ENCODE measurements at regions not wholly inside any gene's neighbourhood (a gene's known extent, or its start where the extent isn't known, plus 50 kb on each side); places are given as distances from the start of the nearest gene placed in this dataset.
"Not testable (repeated sequence)": the region's sequence is repeated elsewhere in the genome, so short reads cannot be mapped to it uniquely, and the experiment has no call there.

DNA sequence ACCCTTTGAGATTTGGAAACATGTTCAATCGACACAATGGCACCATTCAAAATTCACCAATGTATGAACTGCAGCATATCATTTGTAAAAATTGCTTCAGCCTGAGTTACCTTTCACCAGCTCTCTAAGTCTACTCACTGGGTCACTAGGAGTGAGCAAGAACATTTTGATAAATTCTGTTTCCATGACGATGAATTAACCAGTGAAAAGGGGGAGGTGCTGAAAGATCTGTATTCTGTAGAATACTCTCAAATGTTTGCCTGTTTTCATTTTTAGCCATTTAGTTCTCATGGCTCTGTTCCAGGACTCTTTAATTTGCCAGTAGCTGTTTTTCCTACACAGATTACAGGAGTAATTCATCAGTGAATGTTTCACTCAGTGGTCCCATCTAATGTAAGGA lies 883.4 kb downstream of the DIAPH3 start:
- TF ChIP-seq, protein P1, sequence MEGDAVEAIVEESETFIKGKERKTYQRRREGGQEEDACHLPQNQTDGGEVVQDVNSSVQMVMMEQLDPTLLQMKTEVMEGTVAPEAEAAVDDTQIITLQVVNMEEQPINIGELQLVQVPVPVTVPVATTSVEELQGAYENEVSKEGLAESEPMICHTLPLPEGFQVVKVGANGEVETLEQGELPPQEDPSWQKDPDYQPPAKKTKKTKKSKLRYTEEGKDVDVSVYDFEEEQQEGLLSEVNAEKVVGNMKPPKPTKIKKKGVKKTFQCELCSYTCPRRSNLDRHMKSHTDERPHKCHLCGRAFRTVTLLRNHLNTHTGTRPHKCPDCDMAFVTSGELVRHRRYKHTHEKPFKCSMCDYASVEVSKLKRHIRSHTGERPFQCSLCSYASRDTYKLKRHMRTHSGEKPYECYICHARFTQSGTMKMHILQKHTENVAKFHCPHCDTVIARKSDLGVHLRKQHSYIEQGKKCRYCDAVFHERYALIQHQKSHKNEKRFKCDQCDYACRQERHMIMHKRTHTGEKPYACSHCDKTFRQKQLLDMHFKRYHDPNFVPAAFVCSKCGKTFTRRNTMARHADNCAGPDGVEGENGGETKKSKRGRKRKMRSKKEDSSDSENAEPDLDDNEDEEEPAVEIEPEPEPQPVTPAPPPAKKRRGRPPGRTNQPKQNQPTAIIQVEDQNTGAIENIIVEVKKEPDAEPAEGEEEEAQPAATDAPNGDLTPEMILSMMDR (IDR thresholded peaks at IDR 0.05): no peak

DNA sequence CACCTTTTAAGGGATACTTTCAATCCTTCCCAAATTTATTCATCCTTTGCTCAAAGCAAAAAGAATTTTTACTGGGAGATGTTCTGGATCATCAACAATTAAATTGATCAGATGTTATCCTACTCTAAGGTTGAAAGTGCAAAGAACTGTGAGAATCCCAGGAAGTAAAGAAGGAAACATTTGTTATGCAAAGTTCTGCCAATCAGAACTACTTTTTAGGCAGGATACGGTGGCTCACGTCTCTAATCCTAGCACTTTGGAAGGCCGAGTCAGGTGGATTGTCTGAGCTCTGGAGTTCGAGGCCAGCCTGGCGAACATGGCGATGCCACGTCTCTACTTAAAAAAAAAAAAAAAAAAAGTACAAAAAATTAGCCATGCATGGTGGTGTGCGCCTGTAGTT lies 882.3 kb downstream of the DIAPH3 start:
- no peak overlapping the region for H3K4me3 ChIP-seq
- no peak overlapping the region for H3K27ac ChIP-seq
- 95 to 97% methylated on average over 8 of the region's 8 CpGs for WGBS, 2 donors
- TF ChIP-seq EP300 (IDR thresholded peaks at IDR 0.05): no peak
- TF ChIP-seq POLR2A (IDR thresholded peaks at IDR 0.05): no peak
- TF ChIP-seq, protein P1 (IDR thresholded peaks at IDR 0.05): no peak
- no peaks in the 10 kb centered on the region for H3K4me1 ChIP-seq
- H3K36me3 ChIP-seq: no peaks in the 10 kb centered on the region
- H3K27me3 ChIP-seq: no peaks in the 10 kb centered on the region
- DNase-seq (ENCODE audit: low spot score in 2 of 2): no peak
- H3K9me3 ChIP-seq: no peaks in the 10 kb centered on the region

More for the DNA sequence above, 883.4 kb downstream of the DIAPH3 start:
- Histone ChIP-seq H3K4me3 (no peak overlapping the region), H3K4me1 (no peaks in the 10 kb centered on the region), H3K27ac (no peak overlapping the region), H3K27me3 (no peaks in the 10 kb centered on the region), H3K36me3 (no peaks in the 10 kb centered on the region), H3K9me3 (no peaks in the 10 kb centered on the region)
- DNase-seq (ENCODE audit: low spot score in 2 of 2): no peak
- 36 to 43% methylated on average over 2 of the region's 2 CpGs for WGBS, 2 donors

DNA sequence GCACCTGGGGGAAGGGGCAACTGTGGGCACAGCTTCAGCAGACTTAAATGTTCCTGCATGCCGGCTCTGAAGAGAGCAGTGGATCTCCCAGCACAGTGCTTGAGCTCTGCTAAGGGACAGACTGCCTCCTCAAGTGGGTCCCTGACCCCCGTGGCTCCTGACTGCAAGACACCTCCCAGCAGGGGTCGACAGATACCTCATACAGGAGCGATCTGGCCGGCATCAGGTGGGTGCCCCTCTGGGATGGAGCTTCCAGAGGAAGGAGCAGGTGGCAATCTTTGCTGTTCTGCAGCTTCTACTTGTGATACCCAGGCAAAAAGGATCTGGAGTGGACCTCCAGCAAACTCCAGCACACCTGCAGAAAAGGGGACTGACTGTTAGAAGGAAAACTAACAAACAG lies 871.5 kb downstream of the DIAPH3 start:
- not testable (repeated sequence) for H3K4me1 ChIP-seq; H3K27me3 ChIP-seq; DNase-seq (ENCODE audit: low spot score in 2 of 2); H3K27ac ChIP-seq; H3K36me3 ChIP-seq; H3K4me3 ChIP-seq
- WGBS, 2 donors: 94% methylated on average over 5 of the region's 5 CpGs
- H3K9me3 ChIP-seq: peaks cover 0 to 10% (median 0%) of the 10 kb centered on the region in 4 donors

DNA sequence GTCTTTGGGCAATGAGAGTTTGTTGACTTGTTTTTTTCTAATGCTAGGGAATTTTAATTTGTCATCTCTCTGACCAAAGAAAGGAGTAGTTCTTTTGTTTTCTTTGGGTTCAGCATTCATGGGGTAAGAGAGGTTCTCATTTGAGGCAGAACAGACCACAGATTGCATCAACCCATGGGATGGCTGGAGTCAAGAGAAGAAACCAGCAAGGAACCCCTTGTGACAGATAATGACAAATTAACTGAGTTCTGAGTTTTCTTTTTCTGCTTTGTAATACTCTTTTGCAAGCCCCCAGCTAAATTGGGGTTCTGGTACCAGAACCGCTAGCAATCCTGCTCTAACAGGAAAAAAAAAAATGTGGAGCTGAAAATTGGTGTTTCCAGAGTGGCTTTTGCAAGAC lies 864.1 kb downstream of the DIAPH3 start:
- DNase-seq (ENCODE audit: low spot score in 2 of 2): no peak
- no peak overlapping the region for H3K4me3 ChIP-seq
- peaks cover 0 to 10% (median 0%) of the 10 kb centered on the region in 4 donors for H3K9me3 ChIP-seq
- 96 to 100% methylated on average over 1 of the region's 1 CpG for WGBS, 2 donors
- H3K36me3 ChIP-seq: no peaks in the 10 kb centered on the region
- no peaks in the 10 kb centered on the region for H3K27me3 ChIP-seq
- no peaks in the 10 kb centered on the region for H3K4me1 ChIP-seq
- no peak for TF ChIP-seq EP300 (IDR thresholded peaks at IDR 0.05)
- no peak overlapping the region for H3K27ac ChIP-seq

DNA sequence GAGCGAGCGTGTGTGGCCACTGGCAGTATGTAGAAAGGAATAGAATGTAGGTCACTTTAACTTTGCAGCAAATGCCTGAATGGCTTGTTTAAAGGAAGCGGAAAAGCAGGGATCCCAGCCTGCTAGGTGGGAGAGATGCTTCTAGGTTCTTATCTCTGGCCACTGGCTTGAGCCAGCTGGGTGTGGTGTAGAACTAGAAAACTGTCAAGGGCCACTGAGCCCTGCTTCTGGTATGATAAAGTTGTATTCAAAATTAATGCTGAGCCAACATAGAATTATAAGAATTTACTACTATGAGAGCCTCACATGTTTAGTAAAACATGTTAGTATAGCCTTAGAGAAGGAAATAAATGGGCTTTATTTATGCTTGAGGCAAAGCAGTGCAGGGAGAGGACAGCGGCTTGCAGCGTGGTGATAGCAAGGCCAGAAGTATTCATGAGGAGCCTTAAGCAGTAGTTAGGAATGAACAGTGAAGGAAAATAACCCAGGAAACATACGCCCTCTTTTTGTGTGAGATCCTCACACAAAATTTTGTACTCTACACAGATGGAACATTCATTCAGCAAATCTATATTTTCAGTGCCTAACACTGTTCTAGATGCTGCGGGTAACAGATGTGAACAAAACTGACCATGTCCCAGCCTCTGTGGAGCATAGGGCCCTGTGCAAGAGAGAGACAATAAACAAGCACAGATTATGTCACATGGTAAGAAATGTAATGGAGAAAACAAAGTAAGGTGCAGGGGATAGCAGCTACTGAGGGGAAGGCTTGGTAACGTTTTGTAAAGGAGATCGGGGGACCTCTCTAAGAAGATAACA lies 863.2 kb downstream of the DIAPH3 start:
- H3K4me1 ChIP-seq: no peaks in the 10 kb centered on the region
- TF ChIP-seq POLR2A (IDR thresholded peaks at IDR 0.05): no peak
- TF ChIP-seq EP300 (IDR thresholded peaks at IDR 0.05): no peak
- TF ChIP-seq, protein P1 (IDR thresholded peaks at IDR 0.05): no peak
- DNase-seq (ENCODE audit: low spot score in 2 of 2): no peak
- H3K36me3 ChIP-seq: no peaks in the 10 kb centered on the region
- peaks cover 0 to 9% (median 0%) of the 10 kb centered on the region in 4 donors for H3K9me3 ChIP-seq
- no peak overlapping the region for H3K27ac ChIP-seq
- WGBS, 2 donors: 64 to 68% methylated on average over 9 of the region's 9 CpGs
- H3K4me3 ChIP-seq: no peak overlapping the region
- H3K27me3 ChIP-seq: no peaks in the 10 kb centered on the region

DNA sequence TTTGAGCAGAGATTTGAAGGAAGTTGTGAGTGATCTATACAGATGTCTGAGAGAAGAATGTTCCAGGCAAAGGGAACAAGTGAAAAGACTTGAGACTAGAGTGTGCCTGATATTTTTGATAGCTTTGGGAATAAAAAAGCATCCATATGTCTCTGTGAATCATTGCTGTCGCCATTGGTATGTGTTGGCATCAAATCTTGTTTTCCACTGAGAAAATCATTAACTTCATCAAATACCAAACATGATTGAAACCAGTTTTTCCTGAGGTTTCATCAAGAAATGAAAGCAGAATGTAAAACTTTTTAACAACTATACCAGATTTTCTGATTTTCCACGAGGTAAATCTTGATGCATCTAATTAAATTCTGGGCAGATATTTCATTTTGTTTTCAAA lies 862.6 kb downstream of the DIAPH3 start:
- Histone ChIP-seq H3K9me3 (peaks cover 0 to 4% (median 0%) of the 10 kb centered on the region in 4 donors), H3K4me3 (no peak overlapping the region), H3K27ac (no peak overlapping the region), H3K36me3 (no peaks in the 10 kb centered on the region), H3K27me3 (no peaks in the 10 kb centered on the region), H3K4me1 (no peaks in the 10 kb centered on the region)
- whole genome bisulfite sequencing, 2 donors: 38 to 40% methylated on average over 2 of the region's 2 CpGs
- DNase-seq (ENCODE audit: low spot score in 2 of 2): no peak
- TF ChIP-seq, protein P1 (IDR thresholded peaks at IDR 0.05): no peak
- TF ChIP-seq EP300 (IDR thresholded peaks at IDR 0.05): no peak
- no peak for TF ChIP-seq POLR2A (IDR thresholded peaks at IDR 0.05)

All from tibial nerve (tissue), 4 donors.